IMR-90 (cell line): ENCODE measurements at regions not wholly inside any gene's neighbourhood (a gene's known extent, or its start where the extent isn't known, plus 50 kb on each side); places are given as distances from the start of the nearest gene placed in this dataset.

Experiments used
- ATAC-seq: fragments of 200-7000 bp; cut with Tn5 transposase; 2 replicates; pipeline ENCODE4 v1.9.1; 2020; ENCODE audit warnings: low read depth, mild to moderate bottlenecking, moderate library complexity
- BruUV-seq: library from RNA; stranded (reverse); fragments of 400-500 nt; replicated peaks from 2 replicates; lab custom pipeline; 2021; lab: Mats Ljungman, UMichigan
- CTCF ChIA-PET: fragments of 300-600 bp; formaldehyde crosslinking; extraction: SDS; loops from one replicate; lab custom pipeline; 2021; ENCODE audit warnings: antibody characterized with exemption; lab: Yijun Ruan, JAX
- POLR2A ChIA-PET: fragments of 300-600 bp; sonication (Branson Sonifier 250); formaldehyde crosslinking; loops from one replicate; lab custom pipeline; 2022; ENCODE audit warnings: antibody characterized with exemption; ENCODE audit not compliant: unreplicated experiment; lab: Charles Lee
- DNase-seq: peaks from one replicate; pipeline ENCODE4 v3.0.0; 2013
- H2AFZ ChIP-seq: replicated peaks from 2 replicates; pipeline ENCODE3; 2013; ENCODE audit warnings: low read length, mild to moderate bottlenecking; ENCODE audit not compliant: poor library complexity
- H2AK5ac ChIP-seq: 2 replicates; pipeline ENCODE4 v1.6.1; 2013; ENCODE audit warnings: low read depth, low read length, inconsistent platforms
- H2AK9ac ChIP-seq: replicated peaks from 2 replicates; pipeline ENCODE3; 2013; ENCODE audit warnings: mild to moderate bottlenecking, low read depth, low read length, moderate library complexity; ENCODE audit not compliant: poor library complexity
- H2BK120ac ChIP-seq: 2 replicates; pipeline ENCODE4 v1.6.1; 2013; ENCODE audit warnings: low read depth, low read length, inconsistent platforms
- H2BK15ac ChIP-seq: 3 replicates; pipeline ENCODE4 v1.6.1; 2013; ENCODE audit warnings: low read depth, low read length, inconsistent platforms
- H2BK20ac ChIP-seq: 2 replicates; pipeline ENCODE4 v1.6.1; 2013; ENCODE audit warnings: low read depth, mild to moderate bottlenecking, inconsistent platforms, low read length, moderate library complexity
- H2BK5ac ChIP-seq: 2 replicates; pipeline ENCODE4 v1.6.1; 2013; ENCODE audit warnings: mild to moderate bottlenecking, low read depth, low read length, inconsistent platforms; ENCODE audit not compliant: poor library complexity, severe bottlenecking
- H3K14ac ChIP-seq: replicated peaks from 2 replicates; pipeline ENCODE4 v1.6.1; 2013; ENCODE audit warnings: low read depth, low read length, inconsistent platforms
- H3K18ac ChIP-seq: 2 replicates; pipeline ENCODE4 v1.6.1; 2013; ENCODE audit warnings: low read depth, low read length, control low read depth
- H3K23ac ChIP-seq: 2 replicates; pipeline ENCODE4 v1.6.1; 2013; ENCODE audit warnings: low read depth, low read length, inconsistent platforms
- H3K27ac ChIP-seq: 2 replicates; pipeline ENCODE4 v1.5.1; 2013; ENCODE audit warnings: mild to moderate bottlenecking, control low read depth, low read length; ENCODE audit not compliant: insufficient read depth
- H3K27me3 ChIP-seq: 2 replicates; pipeline ENCODE4 v1.6.1; 2013; ENCODE audit warnings: low read length; ENCODE audit not compliant: control insufficient read depth, insufficient read depth
- H3K36me3 ChIP-seq: 2 replicates; pipeline ENCODE4 v1.6.1; 2013; ENCODE audit warnings: low read length, mixed read lengths; ENCODE audit not compliant: control insufficient read depth, insufficient read depth
- H3K4ac ChIP-seq: 2 replicates; pipeline ENCODE4 v1.6.1; 2013; ENCODE audit warnings: low read depth, low read length, inconsistent platforms
- H3K4me1 ChIP-seq: 2 replicates; pipeline ENCODE4 v1.6.1; 2013; ENCODE audit warnings: low read length, mixed read lengths; ENCODE audit not compliant: control insufficient read depth, insufficient read depth
- H3K4me2 ChIP-seq: 2 replicates; pipeline ENCODE4 v1.6.1; 2013; ENCODE audit warnings: low read depth, mild to moderate bottlenecking, control low read depth, low read length, moderate library complexity
- H3K4me3 ChIP-seq: 2 replicates; pipeline ENCODE4 v1.5.1; 2013; ENCODE audit warnings: low read depth, mild to moderate bottlenecking, control low read depth, low read length, moderate library complexity; ENCODE audit not compliant: insufficient read depth
- H3K56ac ChIP-seq: 2 replicates; pipeline ENCODE4 v1.6.1; 2013; ENCODE audit warnings: low read length, inconsistent platforms; ENCODE audit not compliant: insufficient read depth; ENCODE audit errors: extremely low read depth
- H3K79me1 ChIP-seq, 2 experiments: 2 replicates each; pipeline ENCODE4 v1.6.1; 2013; ENCODE audit warnings: low read length in 2 of 2, inconsistent platforms in 1 of 2, low read depth in 1 of 2
- H3K9ac ChIP-seq: 2 replicates; pipeline ENCODE4 v1.6.1; 2013; ENCODE audit warnings: low read depth, low read length, control low read depth
- H3K9me1 ChIP-seq: 2 replicates; pipeline ENCODE4 v1.6.1; 2013; ENCODE audit warnings: low read length, inconsistent platforms; ENCODE audit not compliant: insufficient read depth
- H3K9me3 ChIP-seq: 2 replicates; pipeline ENCODE4 v1.6.1; 2013; ENCODE audit warnings: low read length; ENCODE audit not compliant: control insufficient read depth, insufficient read depth
- H4K20me1 ChIP-seq: 2 replicates; pipeline ENCODE4 v1.6.1; 2013; ENCODE audit warnings: low read length, inconsistent platforms; ENCODE audit not compliant: insufficient read depth
- H4K5ac ChIP-seq: 2 replicates; pipeline ENCODE4 v1.6.1; 2013; ENCODE audit warnings: mild to moderate bottlenecking, low read depth, low read length, control low read depth
- H4K8ac ChIP-seq, 2 experiments: 2 replicates each; pipeline ENCODE4 v1.6.1; 2013; ENCODE audit warnings: low read depth in 2 of 2, low read length in 2 of 2, control low read depth in 1 of 2, inconsistent platforms in 1 of 2
- H4K91ac ChIP-seq: 2 replicates; pipeline ENCODE4 v1.6.1; 2013; ENCODE audit warnings: low read depth, low read length, inconsistent platforms; ENCODE audit not compliant: insufficient read depth
- BHLHE40 ChIP-seq: fragments of 150-350 bp; IDR thresholded peaks from 2 replicates; pipeline ENCODE4 v1.6.1; 2016; ENCODE audit warnings: mild to moderate bottlenecking, low read depth, low read length
- CEBPB ChIP-seq: IDR thresholded peaks from 2 replicates; pipeline ENCODE4 v1.6.1; 2012; ENCODE audit warnings: low read depth, low read length, improper control_type of control experiment
- CHD1 ChIP-seq: IDR thresholded peaks from 2 replicates; pipeline ENCODE4 v1.6.1; 2012; ENCODE audit warnings: low read depth, low read length, improper control_type of control experiment
- CTCF ChIP-seq: conservative IDR thresholded peaks from 2 replicates; pipeline ENCODE4 v1.5.1; 2012; ENCODE audit warnings: mild to moderate bottlenecking, low read depth, low read length, improper control_type of control experiment
- ELK1 ChIP-seq: fragments of 150-350 bp; IDR thresholded peaks from 2 replicates; pipeline ENCODE4 v1.6.1; 2016; ENCODE audit warnings: low read depth, mild to moderate bottlenecking, low read length, moderate library complexity, borderline replicate concordance
- FOS ChIP-seq: fragments of 150-350 bp; IDR thresholded peaks from 2 replicates; pipeline ENCODE4 v1.6.1; 2016; ENCODE audit warnings: low read depth, low read length
- MAFK ChIP-seq: IDR thresholded peaks from 2 replicates; pipeline ENCODE4 v1.6.1; 2012; ENCODE audit warnings: low read depth, low read length, improper control_type of control experiment
- MAZ ChIP-seq: IDR thresholded peaks from 2 replicates; pipeline ENCODE4 v1.6.1; 2012; ENCODE audit warnings: low read depth, mild to moderate bottlenecking, low read length, improper control_type of control experiment, moderate library complexity, borderline replicate concordance
- MXI1 ChIP-seq: IDR thresholded peaks from 2 replicates; pipeline ENCODE4 v1.6.1; 2012; ENCODE audit warnings: low read depth, mild to moderate bottlenecking, low read length, moderate library complexity, borderline replicate concordance
- NFE2L2 ChIP-seq: fragments of 150-350 bp; IDR thresholded peaks from 2 replicates; pipeline ENCODE4 v1.6.1; 2016; ENCODE audit warnings: low read depth, mild to moderate bottlenecking, low read length
- POLR2A ChIP-seq: IDR thresholded peaks from 2 replicates; pipeline ENCODE4 v1.6.1; 2012; ENCODE audit warnings: mild to moderate bottlenecking, low read depth, low read length
- RAD21 ChIP-seq: IDR thresholded peaks from 2 replicates; pipeline ENCODE4 v1.6.1; 2012; ENCODE audit warnings: low read length, improper control_type of control experiment
- RCOR1 ChIP-seq: IDR thresholded peaks from 2 replicates; pipeline ENCODE4 v1.6.1; 2012; ENCODE audit warnings: mild to moderate bottlenecking, low read length, improper control_type of control experiment; ENCODE audit not compliant: insufficient replicate concordance
- RFX5 ChIP-seq: IDR thresholded peaks from 2 replicates; pipeline ENCODE4 v1.8.0; 2012; ENCODE audit warnings: low read depth, mild to moderate bottlenecking, low read length, moderate library complexity
- SMC3 ChIP-seq: fragments of 150-350 bp; IDR thresholded peaks from 2 replicates; pipeline ENCODE4 v1.6.1; 2016; ENCODE audit warnings: low read depth, mild to moderate bottlenecking, antibody characterized with exemption, low read length, moderate library complexity
- USF2 ChIP-seq: fragments of 150-350 bp; IDR thresholded peaks from 2 replicates; pipeline ENCODE4 v1.6.1; 2017; ENCODE audit warnings: mild to moderate bottlenecking, antibody characterized with exemption, low read length, low read depth
- WGBS, 2 experiments: methylation state at CpG; one replicate each; pipeline versions ENCODE4 v1.1.5 to v1.1.7; 2013; ENCODE audit warnings: missing lambda C conversion rate in 2 of 2; ENCODE audit not compliant: insufficient read length in 1 of 2; ENCODE audit errors: extremely low coverage in 2 of 2; 5-methylcytosine and 5-hydroxymethylcytosine counted together
- dilution Hi-C: fragments of 300-500 bp; cut with HindIII; formaldehyde crosslinking; loops from one replicate; pipeline ENCODE4 v1.14.3; 2018; ENCODE audit warnings: low sequenced_read_pairs; ENCODE audit not compliant: unreplicated experiment
- in situ Hi-C: fragments of 300-500 bp; cut with MboI; formaldehyde crosslinking; loops from 3 replicates; pipeline ENCODE4 v1.14.3; 2019; ENCODE audit warnings: low sequenced_read_pairs, inconsistent platforms, mixed read lengths
- intact Hi-C: fragments of 100-400 bp; cut with micrococcal nuclease; formaldehyde crosslinking; loops from 2 replicates; pipeline ENCODE4 v1.10.0; 2022

GRCh38 chr11:33520112-33520511 is 180.5 kb downstream of the C11orf91 start:
- Histone ChIP-seq H2BK20ac (no peak overlapping the region), H3K14ac (no peak overlapping the region), H2BK120ac (no peak overlapping the region), H3K23ac (no peak overlapping the region), H4K91ac (no peak overlapping the region), H3K18ac (no peak overlapping the region), H3K9me3 (no peaks in the 10 kb centered on the region), H3K9ac (no peak overlapping the region), H3K36me3 (no peaks in the 10 kb centered on the region), H3K4me2 (no peak overlapping the region), H3K4me3 (no peak overlapping the region), H4K20me1 (no peaks in the 10 kb centered on the region), H2AFZ (no peak overlapping the region), H2AK9ac (no peak overlapping the region), H2BK5ac (no peak overlapping the region), H4K5ac (no peak overlapping the region), H3K4me1 (no peaks in the 10 kb centered on the region), H2AK5ac (no peak overlapping the region), H3K4ac (no peak overlapping the region), H4K8ac (no peak overlapping the region), H3K27ac (no peak overlapping the region), H3K79me1 (peaks cover 0 to 10% of the 10 kb centered on the region in 2 experiments; a peak in 2 of 4 replicates), H3K9me1 (no peaks in the 10 kb centered on the region), H2BK15ac (no peak overlapping the region), H3K27me3 (no peaks in the 10 kb centered on the region), H3K56ac (no peak overlapping the region)
- no CpG with 5 or more reads among the region's 1 CpG for WGBS, 2 experiments
- DNase-seq (no peak), ATAC-seq (no peak)
- TF ChIP-seq USF2 = no peak
- no peak for TF ChIP-seq POLR2A
- TF ChIP-seq CTCF = no peak
- no peak for TF ChIP-seq MAZ
- TF ChIP-seq MAFK = no peak
- no peak for TF ChIP-seq BHLHE40
- no peak for TF ChIP-seq ELK1
- TF ChIP-seq CEBPB = no peak
- no peak for TF ChIP-seq NFE2L2
- no peak for TF ChIP-seq RFX5
- TF ChIP-seq MXI1 = no peak
- no peak for TF ChIP-seq FOS
- TF ChIP-seq RCOR1 = no peak
- no peak for TF ChIP-seq CHD1
- no peak for TF ChIP-seq SMC3
- TF ChIP-seq RAD21 = no peak
- CTCF ChIA-PET = interaction anchor here (0.6 kb wide), 1 partner anchor 391 kb away, joined by 3 read pairs; no protein-coding TSS in a partner anchor
- BruUV-seq = no TSS peak
- dilution Hi-C loops (no loop called here), intact Hi-C loops (no loop called here), in situ Hi-C loops (no loop called here)
- POLR2A ChIA-PET = no interaction called here
